HG03095 (cell line): ENCODE measurements at regions not wholly inside any gene's neighbourhood (a gene's known extent, or its start where the extent isn't known, plus 50 kb on each side); places are given as distances from the start of the nearest gene placed in this dataset.

Source experiments
- ATAC-seq: cut with Tn5 transposase; IDR thresholded peaks from one replicate; pipeline ENCODE4 v1.9.1; 2021; ENCODE audit warnings: moderate library complexity; ENCODE audit not compliant: unreplicated experiment

- no peak for ATAC-seq
These were observed 130.3 kb upstream of the CXCR4 start for GRCh38 chr2:136248242-136248641.

GRCh38 chr2:136247204-136247950 lies 129.4 kb upstream of the CXCR4 start:
- ATAC-seq: no peak

DNA sequence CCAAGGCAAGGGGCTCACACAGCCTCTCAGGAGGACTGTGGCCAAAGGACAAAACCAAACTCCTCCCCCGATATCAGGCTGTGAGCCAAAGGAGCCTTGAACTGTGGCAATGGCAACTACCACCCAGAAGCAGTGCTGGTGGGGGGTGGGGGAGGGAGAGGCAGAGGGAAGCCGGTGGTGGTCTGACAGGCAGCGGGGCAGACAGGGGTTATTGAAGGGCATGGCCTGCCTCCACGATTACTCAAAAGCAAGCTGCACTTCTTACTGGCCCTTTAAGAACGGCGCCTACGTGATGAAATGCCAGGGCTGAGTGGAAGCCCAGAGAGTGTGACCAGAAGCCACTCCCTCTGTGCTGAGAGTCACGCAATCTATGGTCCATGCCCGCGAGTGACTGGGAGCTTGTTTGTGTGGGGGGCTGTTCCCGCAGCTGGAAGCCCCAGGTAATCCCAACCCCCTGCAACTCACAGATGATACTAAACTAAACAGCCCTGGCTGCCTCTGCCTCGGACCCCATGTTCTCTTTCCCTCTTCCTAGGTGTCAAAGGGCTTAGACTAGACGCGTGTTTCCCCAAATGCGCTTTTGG lies 128.2 kb upstream of the CXCR4 start:
- peak; percentile 90 for ATAC-seq

DNA sequence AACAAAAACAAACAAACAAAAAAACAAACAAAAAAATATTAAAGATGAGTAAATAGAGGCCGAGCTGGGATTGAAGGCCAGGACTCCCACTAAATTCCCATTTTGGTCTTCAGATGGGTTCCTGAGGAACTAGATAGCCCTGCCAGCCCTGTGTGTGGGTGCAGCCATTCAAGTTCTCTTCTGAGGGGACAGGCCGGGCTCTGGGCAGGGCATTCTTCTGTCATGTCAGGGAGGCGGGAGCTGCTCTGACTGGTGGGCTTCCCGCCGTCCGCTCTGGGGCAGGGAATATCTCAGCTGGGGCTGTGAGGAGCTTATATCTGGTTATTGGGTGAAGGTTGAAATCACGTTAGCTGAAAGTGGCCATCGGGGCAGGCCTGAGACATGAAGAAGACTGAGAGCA lies 127.3 kb upstream of the CXCR4 start:
- ATAC-seq: no peak

- ATAC-seq: no peak
These were observed 126.6 kb upstream of the CXCR4 start for GRCh38 chr2:136244536-136244885.

DNA sequence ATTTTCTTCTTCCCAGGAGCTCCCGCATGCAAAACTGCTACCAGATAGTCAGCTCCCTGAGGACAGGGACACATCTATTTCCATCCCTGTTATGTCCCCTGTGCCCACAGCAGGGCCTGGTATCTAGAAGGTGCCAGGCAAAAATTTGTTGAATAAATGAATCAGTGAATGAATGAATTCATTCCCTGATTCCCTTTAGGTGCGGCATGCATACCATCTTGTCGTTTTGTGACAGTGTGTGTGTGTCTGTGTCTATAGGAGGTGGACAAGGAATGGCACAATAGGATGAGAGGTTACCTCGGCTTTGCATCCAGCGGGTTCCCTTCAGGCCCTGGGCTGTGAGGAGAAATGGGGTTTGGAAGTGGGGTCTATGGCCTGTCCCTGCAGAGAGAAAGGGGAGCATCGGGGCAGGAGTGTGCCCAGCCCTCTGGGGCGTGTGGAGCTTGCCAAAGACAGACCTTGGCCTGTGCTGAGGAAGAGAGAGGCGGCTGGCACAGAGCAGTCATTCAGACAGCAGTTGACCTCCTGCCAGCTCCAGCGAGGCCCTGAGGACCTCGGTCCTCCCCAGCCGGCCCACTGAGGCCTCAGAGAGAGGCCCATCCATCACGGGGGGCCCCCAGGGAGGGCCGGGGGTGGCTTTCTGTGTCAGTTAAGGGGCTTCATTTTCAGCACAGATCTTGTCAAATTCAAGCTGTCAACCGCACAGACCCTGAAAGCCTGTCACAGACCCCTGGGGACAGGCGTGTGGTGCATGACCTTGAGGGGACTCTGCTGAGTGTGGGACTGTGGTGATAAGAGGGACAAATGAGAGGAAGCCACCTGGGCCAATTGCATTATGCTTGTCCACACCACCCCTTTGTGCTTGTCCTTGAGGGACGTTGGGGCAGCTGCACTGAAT lies 125.9 kb upstream of the CXCR4 start:
- ATAC-seq: no peak

GRCh38 chr2:136242687-136243277 lies 124.8 kb upstream of the CXCR4 start:
- ATAC-seq: no peak

DNA sequence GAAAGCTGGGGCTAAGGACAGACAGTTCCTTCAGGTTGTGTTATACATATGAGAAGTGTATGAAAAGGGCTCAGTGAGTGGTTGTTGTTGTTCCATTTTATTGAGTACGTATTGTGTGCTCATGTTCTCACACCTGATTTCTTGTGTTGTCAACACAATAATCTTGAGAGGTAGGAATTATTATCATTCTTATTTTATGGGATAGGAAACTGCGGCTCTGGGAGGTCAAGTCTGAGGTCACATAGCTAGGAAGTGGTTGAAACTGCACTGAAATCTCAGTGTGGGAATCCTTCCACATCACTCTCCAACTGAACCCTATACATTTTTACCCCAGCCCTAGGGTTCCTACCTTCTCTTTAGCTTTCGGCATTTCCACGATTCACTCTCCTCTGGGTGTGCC lies 124.2 kb upstream of the CXCR4 start:
- no peak for ATAC-seq

DNA sequence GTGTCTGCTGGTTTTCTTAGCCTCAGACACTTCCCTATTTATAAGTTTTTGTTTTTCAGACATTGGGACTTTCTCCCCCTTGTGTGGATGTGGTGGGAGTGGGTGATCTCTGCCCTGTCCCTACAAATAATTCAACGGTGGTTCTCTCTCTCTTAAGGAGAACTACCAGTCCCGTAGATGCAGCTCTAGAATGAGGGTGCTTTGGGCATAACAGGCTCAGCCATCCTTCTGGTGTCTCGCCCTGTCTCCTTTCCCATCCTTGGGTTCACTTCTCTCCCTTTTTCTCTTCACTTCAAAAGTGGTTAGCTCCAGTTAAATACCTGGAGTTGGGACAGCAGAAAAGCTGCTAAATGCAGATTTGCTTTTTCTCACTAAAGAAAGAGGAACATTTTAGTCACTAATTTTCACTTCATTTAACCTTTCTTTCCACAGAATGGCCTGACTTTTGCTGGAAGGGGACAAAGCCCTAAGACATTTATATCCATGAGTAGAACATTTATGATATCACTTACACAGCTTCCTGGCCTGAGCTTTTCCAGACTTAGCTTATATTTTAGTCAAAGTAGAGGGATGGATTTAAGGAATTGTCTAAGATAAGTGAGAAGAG lies 121.2 kb upstream of the CXCR4 start:
- no peak for ATAC-seq

DNA sequence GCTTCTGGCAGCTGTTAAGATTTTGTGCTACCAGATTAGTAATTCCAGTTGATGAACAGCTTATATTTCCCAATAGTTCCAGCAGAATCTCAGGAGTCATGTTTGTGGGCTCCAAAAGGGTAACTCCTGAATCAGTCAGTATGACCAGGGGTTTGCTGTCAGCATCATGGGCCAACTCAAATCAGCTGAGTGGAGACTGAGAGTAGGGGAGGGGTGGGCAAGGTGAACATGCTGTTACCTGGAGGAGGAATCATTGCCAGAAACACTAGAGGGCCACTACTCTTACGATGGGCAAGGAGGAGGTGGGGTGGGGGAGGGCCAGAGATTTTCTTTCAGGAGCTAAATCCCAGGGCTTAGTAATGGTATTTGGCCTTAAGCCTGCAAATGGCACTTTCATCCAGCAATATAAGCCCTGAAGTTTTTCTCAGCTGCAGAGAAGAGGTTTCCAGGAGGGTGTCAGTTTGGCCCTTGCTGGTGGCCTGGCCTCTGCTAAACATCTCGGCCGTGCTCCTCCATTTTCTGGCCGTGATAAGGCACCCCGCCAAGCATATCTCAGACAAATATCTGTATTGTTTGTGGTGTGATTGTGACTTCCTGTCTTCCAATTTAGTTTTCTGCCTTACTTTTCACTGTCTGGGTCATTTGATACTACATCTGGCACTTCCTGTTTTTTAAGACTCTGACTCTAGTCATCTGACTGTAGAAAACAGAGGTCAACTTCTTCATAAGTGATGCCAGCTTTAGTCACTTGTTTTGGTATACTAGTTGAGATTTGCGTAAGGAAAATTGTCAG lies 120.5 kb upstream of the CXCR4 start:
- ATAC-seq: peak; percentile 77

DNA sequence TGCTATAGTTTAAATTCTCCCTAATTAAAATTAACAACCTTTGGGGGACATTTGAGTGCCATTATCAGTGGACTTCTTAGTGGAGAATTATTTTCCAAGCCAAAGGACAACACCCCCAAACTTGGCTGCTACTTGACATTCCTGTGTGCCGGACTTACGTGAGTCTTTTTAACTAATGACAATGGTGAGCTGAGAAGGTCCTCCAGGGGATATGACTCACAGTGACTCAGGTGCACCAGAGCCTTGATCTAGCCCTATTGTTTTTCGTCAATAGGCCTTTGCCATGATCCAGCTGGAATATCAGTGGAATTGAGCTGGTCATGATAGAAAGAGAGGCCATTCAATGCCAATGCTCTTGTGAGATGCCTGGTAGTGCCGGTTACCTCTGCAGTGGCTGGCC lies 118.1 kb upstream of the CXCR4 start:
- ATAC-seq: no peak

DNA sequence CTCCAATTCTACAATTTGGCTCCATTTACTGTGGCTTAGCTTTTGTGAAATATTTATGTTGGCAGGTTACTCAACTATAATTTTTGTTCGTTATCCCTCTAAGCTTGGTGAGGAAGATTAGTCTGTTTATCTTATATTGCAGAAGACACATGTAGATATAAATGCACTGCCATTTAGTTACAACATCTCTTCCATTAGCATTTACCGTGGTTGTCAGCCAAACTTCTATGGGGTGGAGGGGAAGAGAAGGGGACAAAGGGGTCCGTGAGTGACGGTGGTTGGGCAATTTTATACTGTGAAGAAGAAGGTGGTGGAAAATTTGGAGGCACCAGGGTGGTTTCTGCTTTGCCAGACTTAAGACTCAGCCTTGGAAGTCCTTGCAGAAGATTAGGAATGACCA lies 117.6 kb upstream of the CXCR4 start:
- no peak for ATAC-seq

DNA sequence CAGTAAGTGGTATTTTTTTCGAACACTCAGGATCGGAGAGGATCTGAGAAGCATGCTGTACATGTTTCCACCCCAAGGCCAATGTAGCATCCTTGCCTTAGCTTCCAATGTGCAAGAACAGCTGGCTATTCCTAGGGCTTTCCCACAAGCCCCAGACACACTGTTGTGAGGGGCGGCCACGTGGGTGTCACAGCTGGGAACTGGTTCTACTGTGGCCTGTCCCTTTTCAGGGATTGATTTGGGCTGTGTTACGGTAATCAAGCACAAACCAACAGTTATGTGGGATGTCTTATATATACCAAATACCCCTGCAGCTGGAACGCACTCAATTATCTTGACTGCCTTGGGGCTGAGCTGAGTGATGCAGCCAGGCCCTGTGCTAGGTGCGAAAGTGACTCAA lies 116.3 kb upstream of the CXCR4 start:
- no peak for ATAC-seq

GRCh38 chr2:136233298-136233697 lies 115.3 kb upstream of the CXCR4 start:
- ATAC-seq: no peak

- no peak for ATAC-seq
These were observed 114.7 kb upstream of the CXCR4 start for GRCh38 chr2:136232456-136233172.

DNA sequence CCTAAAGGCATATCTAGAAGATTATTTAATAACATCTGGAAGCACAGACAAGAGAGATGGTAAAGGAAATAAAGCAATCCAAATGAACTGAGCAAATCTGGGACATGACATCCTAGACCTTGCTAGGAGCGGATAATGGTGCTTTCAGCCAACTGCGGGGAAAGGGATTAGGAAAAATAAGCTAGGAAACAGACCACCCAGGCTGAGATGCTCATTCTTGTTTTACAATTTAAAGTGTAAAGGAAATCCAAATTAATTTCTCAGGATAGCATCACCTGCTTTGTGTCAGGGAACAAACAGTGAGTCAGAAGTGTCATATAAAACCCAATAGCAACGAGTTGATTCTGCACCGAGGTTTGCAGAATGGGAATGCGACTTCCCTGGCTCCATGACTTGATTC lies 112.5 kb upstream of the CXCR4 start:
- no peak for ATAC-seq

DNA sequence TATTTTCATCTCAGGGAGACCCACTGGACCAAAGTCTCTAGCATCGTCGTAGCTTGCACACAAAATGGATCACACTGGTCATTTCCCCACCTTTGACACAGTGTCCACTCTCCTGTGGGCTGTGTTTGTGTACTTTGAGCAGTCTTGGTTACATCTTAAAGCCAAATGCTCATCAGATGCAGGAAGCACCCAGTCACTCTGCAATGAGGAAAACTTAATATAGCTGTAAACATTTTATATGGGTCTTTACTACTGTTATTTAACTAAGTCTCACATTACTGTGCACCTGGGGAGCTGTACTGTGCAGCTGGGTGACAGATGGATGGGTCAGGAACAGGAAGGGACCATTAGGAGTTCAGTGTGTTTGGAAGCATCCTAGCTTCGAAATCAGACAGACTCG lies 109.0 kb upstream of the CXCR4 start:
- no peak for ATAC-seq

GRCh38 chr2:136225950-136226835 lies 108.2 kb upstream of the CXCR4 start:
- peak; percentile 68 for ATAC-seq

- ATAC-seq: no peak
These were observed 105.3 kb upstream of the CXCR4 start for GRCh38 chr2:136223274-136223673.
